PC-3 (cell line): ENCODE measurements at regions not wholly inside any gene's neighbourhood (a gene's known extent, or its start where the extent isn't known, plus 50 kb on each side); places are given as distances from the start of the nearest gene placed in this dataset.

Source experiments
- ATAC-seq: fragments of 200-7000 bp; cut with Tn5 transposase; 2 replicates; pipeline ENCODE4 v1.9.1; 2020; ENCODE audit warnings: mild to moderate bottlenecking, moderate library complexity
- BruUV-seq: library from RNA; stranded (reverse); fragments of 400-500 nt; replicated peaks from 2 replicates; lab custom pipeline; 2021; lab: Mats Ljungman, UMichigan
- CTCF ChIA-PET: fragments of 300-600 bp; sonication (Branson Sonifier 250); formaldehyde crosslinking; loops from one replicate; lab custom pipeline; 2022; ENCODE audit warnings: antibody characterized with exemption; lab: Charles Lee
- POLR2A ChIA-PET: fragments of 300-600 bp; sonication (Branson Sonifier 250); formaldehyde crosslinking; loops from one replicate; lab custom pipeline; 2022; ENCODE audit warnings: antibody characterized with exemption; ENCODE audit not compliant: unreplicated experiment; lab: Charles Lee
- DNase-seq: peaks from one replicate; pipeline ENCODE4 v3.0.0-alpha.2; 2015
- H2AFZ ChIP-seq: fragments of 300-600 bp; sonication (generic); 2 replicates; pipeline ENCODE4 v1.6.0; 2016; ENCODE audit warnings: antibody characterized with exemption, low read length
- H3F3A ChIP-seq: fragments of 300-600 bp; sonication (generic); one replicate; pipeline ENCODE4 v1.6.0; 2017; ENCODE audit warnings: antibody characterized with exemption, low read length, control low read depth, mild to moderate bottlenecking; ENCODE audit not compliant: unreplicated experiment
- H3K27ac ChIP-seq: fragments of 300-600 bp; sonication (generic); 2 replicates; pipeline ENCODE4 v1.5.1; 2016; ENCODE audit warnings: mild to moderate bottlenecking, low read length
- H3K27me3 ChIP-seq: fragments of 300-600 bp; sonication (generic); 2 replicates; pipeline ENCODE4 v1.6.1; 2016; ENCODE audit warnings: low read length, mixed read lengths
- H3K36me3 ChIP-seq: fragments of 300-600 bp; sonication (generic); 2 replicates; pipeline ENCODE4 v1.6.1; 2016; ENCODE audit warnings: low read depth, mixed run types, low read length, mixed read lengths
- H3K4me1 ChIP-seq: fragments of 300-600 bp; sonication (generic); 2 replicates; pipeline ENCODE4 v1.5.1; 2016; ENCODE audit warnings: low read length; ENCODE audit not compliant: insufficient read depth
- H3K4me2 ChIP-seq: fragments of 300-600 bp; sonication (generic); 2 replicates; pipeline ENCODE4 v1.6.0; 2016; ENCODE audit warnings: low read length
- H3K4me3 ChIP-seq: fragments of 300-600 bp; sonication (generic); 2 replicates; pipeline ENCODE4 v1.5.1; 2016; ENCODE audit warnings: mild to moderate bottlenecking, low read length, mixed read lengths
- H3K79me2 ChIP-seq: fragments of 300-600 bp; sonication (generic); 2 replicates; pipeline ENCODE4 v1.6.1; 2017; ENCODE audit warnings: low read length, mixed read lengths
- H3K9ac ChIP-seq: fragments of 300-600 bp; sonication (generic); 2 replicates; pipeline ENCODE4 v1.6.0; 2016; ENCODE audit warnings: mild to moderate bottlenecking, low read length
- H3K9me2 ChIP-seq: fragments of 300-600 bp; sonication (generic); replicated peaks from 2 replicates; pipeline ENCODE4 v1.6.1; 2016; ENCODE audit warnings: mixed run types, low read length, mixed read lengths
- H3K9me3 ChIP-seq: fragments of 300-600 bp; sonication (generic); 2 replicates; pipeline ENCODE4 v1.6.1; 2016; ENCODE audit warnings: low read length, mixed read lengths
- H4K20me1 ChIP-seq: fragments of 300-600 bp; sonication (generic); 2 replicates; pipeline ENCODE4 v1.6.1; 2016; ENCODE audit warnings: low read length, mixed read lengths
- EZH2 ChIP-seq: fragments of 300-600 bp; sonication (generic); IDR thresholded peaks from one replicate; pipeline ENCODE4 v1.6.1; 2017; ENCODE audit warnings: antibody characterized with exemption, mild to moderate bottlenecking, low read length; ENCODE audit not compliant: unreplicated experiment
- EZH2phosphoT487 ChIP-seq: fragments of 300-600 bp; sonication (generic); IDR thresholded peaks from 2 replicates; pipeline ENCODE4 v1.6.1; 2018; ENCODE audit warnings: mild to moderate bottlenecking, antibody characterized with exemption, low read length, borderline replicate concordance
- intact Hi-C: fragments of 100-400 bp; cut with micrococcal nuclease; formaldehyde crosslinking; loops from 2 replicates; pipeline ENCODE4 v1.9.0; 2023
- TF ChIP-seq, protein P1 (sequence below): fragments of 300-600 bp; sonication (generic); conservative IDR thresholded peaks from 2 replicates; pipeline ENCODE4 v1.5.1; 2017; ENCODE audit warnings: antibody characterized with exemption, low read depth, mild to moderate bottlenecking, low read length

DNA sequence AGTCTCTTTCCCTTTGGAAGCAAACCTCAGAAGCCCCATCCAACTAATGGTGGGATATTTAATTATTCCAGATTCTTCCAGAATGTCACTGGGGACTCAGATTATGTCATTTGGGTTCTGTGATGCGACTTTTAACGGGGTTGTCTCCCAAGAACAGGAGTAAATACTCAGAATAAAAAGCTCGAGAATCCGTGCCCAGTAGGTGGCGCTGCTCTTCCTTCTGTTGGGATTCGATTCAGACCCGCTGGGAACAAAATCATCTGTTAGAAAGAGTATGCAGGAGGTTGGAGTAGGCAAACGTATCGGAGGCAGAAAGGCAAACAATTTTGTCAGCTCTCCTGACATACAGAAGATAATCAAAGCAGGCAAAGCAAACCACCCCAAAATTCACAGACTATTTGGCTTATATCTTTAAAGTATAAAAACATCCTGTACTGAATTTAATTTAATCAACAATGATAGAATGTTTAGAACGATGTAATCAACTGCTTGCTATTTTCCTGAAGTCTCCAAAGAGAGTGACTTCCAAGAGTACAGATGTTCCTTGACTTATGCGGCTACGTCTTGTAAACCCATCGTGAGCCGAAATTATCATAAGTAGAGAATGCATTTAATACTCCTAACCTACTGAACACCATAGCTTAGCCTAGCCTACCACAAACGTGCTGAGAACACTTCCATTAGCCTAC lies 169.8 kb upstream of the RAI14 start:
- Histone ChIP-seq H3K79me2 (no peaks in the 10 kb centered on the region), H3K9me2 (no peaks in the 10 kb centered on the region), H3K4me3 (peak overlapping the region; percentile 6; the same call in 1 of the 2 replicates), H3K9ac (peak overlapping the region; percentile 60), H3F3A (peaks cover 9% of the 10 kb centered on the region), H4K20me1 (no peaks in the 10 kb centered on the region), H3K36me3 (no peaks in the 10 kb centered on the region), H3K27me3 (no peaks in the 10 kb centered on the region), H3K4me2 (peak overlapping the region; percentile 56), H2AFZ (peak overlapping the region; percentile 18; the same call in 1 of the 2 replicates), H3K27ac (peak overlapping the region; percentile 90), H3K4me1 (peaks cover 52% of the 10 kb centered on the region), H3K9me3 (no peaks in the 10 kb centered on the region)
- POLR2A ChIA-PET: no interaction called here
- peak; percentile 94 for DNase-seq
- intact Hi-C loops: loop anchor here (1.0 to 5.0 kb wide), 6 partner anchors 37 to 516 kb away; partner anchors contain the start of genes RAI14 and TTC23L
- CTCF ChIA-PET: interaction anchor here (0.7 to 1.7 kb wide), 6 partner anchors 13 to 413 kb away, joined by 3 to 10 read pairs (median 4); no protein-coding TSS in a partner anchor
- no TSS peak for BruUV-seq
- TF ChIP-seq EZH2 (no peak), EZH2phosphoT487 (no peak)
- TF ChIP-seq, protein P1, sequence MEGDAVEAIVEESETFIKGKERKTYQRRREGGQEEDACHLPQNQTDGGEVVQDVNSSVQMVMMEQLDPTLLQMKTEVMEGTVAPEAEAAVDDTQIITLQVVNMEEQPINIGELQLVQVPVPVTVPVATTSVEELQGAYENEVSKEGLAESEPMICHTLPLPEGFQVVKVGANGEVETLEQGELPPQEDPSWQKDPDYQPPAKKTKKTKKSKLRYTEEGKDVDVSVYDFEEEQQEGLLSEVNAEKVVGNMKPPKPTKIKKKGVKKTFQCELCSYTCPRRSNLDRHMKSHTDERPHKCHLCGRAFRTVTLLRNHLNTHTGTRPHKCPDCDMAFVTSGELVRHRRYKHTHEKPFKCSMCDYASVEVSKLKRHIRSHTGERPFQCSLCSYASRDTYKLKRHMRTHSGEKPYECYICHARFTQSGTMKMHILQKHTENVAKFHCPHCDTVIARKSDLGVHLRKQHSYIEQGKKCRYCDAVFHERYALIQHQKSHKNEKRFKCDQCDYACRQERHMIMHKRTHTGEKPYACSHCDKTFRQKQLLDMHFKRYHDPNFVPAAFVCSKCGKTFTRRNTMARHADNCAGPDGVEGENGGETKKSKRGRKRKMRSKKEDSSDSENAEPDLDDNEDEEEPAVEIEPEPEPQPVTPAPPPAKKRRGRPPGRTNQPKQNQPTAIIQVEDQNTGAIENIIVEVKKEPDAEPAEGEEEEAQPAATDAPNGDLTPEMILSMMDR: peak; percentile 96
- peak; percentile 37 for ATAC-seq

DNA sequence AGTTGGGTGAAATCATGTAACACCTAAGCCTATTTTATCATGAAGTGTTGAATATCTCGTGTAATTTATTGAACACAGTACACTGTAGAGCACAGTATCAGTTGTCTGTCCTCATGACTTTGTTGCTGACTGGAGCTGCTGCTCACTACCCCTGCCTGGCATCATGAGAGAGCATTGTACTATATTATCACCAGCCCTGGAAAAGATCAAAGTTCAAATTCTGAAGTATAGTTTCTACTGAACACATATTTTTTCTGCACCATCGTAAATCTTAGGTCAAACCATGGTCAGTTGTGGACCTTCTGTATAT lies 169.3 kb upstream of the RAI14 start:
- ATAC-seq (no peak), DNase-seq (no peak)
- peaks cover 9% of the 10 kb centered on the region for H3F3A ChIP-seq
- TF ChIP-seq, protein P1: no peak
- TF ChIP-seq EZH2phosphoT487: no peak
- TF ChIP-seq EZH2: no peak
- no peaks in the 10 kb centered on the region for H3K79me2 ChIP-seq
- H3K4me1 ChIP-seq: peaks cover 52% of the 10 kb centered on the region
- H3K36me3 ChIP-seq: no peaks in the 10 kb centered on the region
- ChIA-PET POLR2A (no interaction called here), CTCF (interaction anchor here (0.6 to 1.7 kb wide), 5 partner anchors 12 to 427 kb away, joined by 3 to 10 read pairs (median 5); no protein-coding TSS in a partner anchor)
- intact Hi-C loops: loop anchor here (1.0 to 5.0 kb wide), 9 partner anchors 30 to 515 kb away; partner anchors contain the start of genes RAI14 and TTC23L
- no TSS peak for BruUV-seq
- H3K27ac ChIP-seq: peak overlapping the region; percentile 90
- H3K9me3 ChIP-seq: no peaks in the 10 kb centered on the region
- H3K4me2 ChIP-seq: peak overlapping the region; percentile 56
- no peaks in the 10 kb centered on the region for H3K27me3 ChIP-seq
- H3K4me3 ChIP-seq: no peak overlapping the region
- H3K9me2 ChIP-seq: no peaks in the 10 kb centered on the region
- peak overlapping the region; percentile 60 for H3K9ac ChIP-seq
- H4K20me1 ChIP-seq: no peaks in the 10 kb centered on the region
- H2AFZ ChIP-seq: peak overlapping the region; percentile 16; the same call in 1 of the 2 replicates
